ENCODE measurements at regions not wholly inside any gene's neighbourhood (a gene's known extent, or its start where the extent isn't known, plus 50 kb on each side); places are given as distances from the start of the nearest gene placed in this dataset.

DNA sequence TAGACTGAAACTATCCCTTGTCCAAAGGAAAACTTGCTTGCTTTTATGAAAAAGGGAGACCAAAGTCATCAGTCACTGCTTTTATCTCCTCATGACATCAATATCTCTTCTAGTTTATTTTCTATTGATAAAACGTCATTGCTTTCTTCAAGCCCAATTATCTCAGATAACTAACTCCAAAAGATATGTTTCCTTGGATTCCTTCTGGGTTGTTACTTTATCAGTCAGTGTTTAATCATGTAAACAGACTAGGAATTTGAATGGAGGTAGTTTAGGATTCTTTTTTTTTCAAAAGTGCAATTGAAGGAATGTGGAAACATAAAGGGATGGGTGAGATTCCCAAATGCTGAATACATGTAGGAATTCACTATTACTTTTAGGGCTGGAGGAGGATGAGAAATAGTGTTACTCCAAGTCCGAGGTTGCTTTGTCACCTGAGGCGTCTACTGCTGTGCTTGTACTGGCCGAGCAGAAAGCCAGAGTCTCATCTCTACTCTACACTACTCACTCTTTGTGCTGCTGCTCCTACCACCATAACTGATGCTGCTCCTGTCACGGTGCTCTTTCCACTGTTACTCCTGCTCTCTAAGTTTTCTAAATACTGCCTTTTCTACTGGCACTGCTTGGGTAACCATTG lies 1697.1 kb upstream of the NUDT12 start:
- TF ChIP-seq CTBP1 (IDR thresholded peaks at IDR 0.05; ENCODE audit: borderline replicate concordance) (no peak), FOXK2 (IDR thresholded peaks at IDR 0.05) (no peak), SP1 (IDR thresholded peaks at IDR 0.05) (no peak), ARNT (IDR thresholded peaks at IDR 0.05) (no peak), NFRKB (IDR thresholded peaks at IDR 0.05) (no peak), L3MBTL2 (conservative IDR thresholded peaks at IDR 0.05) (no peak), BHLHE40 (IDR thresholded peaks at IDR 0.05; ENCODE audit: borderline replicate concordance) (no peak), SUZ12 (IDR thresholded peaks at IDR 0.05) (no peak), ELF4 (IDR thresholded peaks at IDR 0.05) (no peak)
- TF ChIP-seq, protein P1, sequence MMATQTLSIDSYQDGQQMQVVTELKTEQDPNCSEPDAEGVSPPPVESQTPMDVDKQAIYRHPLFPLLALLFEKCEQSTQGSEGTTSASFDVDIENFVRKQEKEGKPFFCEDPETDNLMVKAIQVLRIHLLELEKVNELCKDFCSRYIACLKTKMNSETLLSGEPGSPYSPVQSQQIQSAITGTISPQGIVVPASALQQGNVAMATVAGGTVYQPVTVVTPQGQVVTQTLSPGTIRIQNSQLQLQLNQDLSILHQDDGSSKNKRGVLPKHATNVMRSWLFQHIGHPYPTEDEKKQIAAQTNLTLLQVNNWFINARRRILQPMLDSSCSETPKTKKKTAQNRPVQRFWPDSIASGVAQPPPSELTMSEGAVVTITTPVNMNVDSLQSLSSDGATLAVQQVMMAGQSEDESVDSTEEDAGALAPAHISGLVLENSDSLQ (IDR thresholded peaks at IDR 0.05), result no peak

All from HEK293T (cell line).